WERI-Rb-1 (cell line): ENCODE measurements at regions not wholly inside any gene's neighbourhood (a gene's known extent, or its start where the extent isn't known, plus 50 kb on each side); places are given as distances from the start of the nearest gene placed in this dataset.

Experiments
- DNase-seq: peaks from one replicate; pipeline ENCODE4 v3.0.0-alpha.2; 2020
- H3K27ac ChIP-seq: fragments of 250-450 bp; sonication (Bioruptor Pico); 2 replicates; pipeline ENCODE4 v1.5.1; 2020; ENCODE audit warnings: mild to moderate bottlenecking, moderate library complexity
- H3K27me3 ChIP-seq: fragments of 250-450 bp; sonication (Bioruptor Pico); 2 replicates; pipeline ENCODE4 v1.5.1; 2021; ENCODE audit warnings: mild to moderate bottlenecking, low read depth, moderate library complexity; ENCODE audit not compliant: insufficient read depth, severe bottlenecking
- H3K36me3 ChIP-seq: fragments of 250-450 bp; sonication (Bioruptor Pico); 2 replicates; pipeline ENCODE4 v1.5.1; 2020; ENCODE audit warnings: mild to moderate bottlenecking, moderate library complexity
- H3K4me3 ChIP-seq: 2 replicates; pipeline ENCODE4 v1.5.1; 2011; ENCODE audit warnings: low read depth, mild to moderate bottlenecking, control low read depth, low read length
- H3K9me3 ChIP-seq: fragments of 250-450 bp; sonication (Bioruptor Pico); 2 replicates; pipeline ENCODE4 v1.5.1; 2021; ENCODE audit warnings: mild to moderate bottlenecking, moderate library complexity; ENCODE audit not compliant: severe bottlenecking
- CTCF ChIP-seq: IDR thresholded peaks from 2 replicates; pipeline ENCODE4 v1.5.1; 2011; ENCODE audit warnings: low read depth, mild to moderate bottlenecking, control low read depth, inconsistent platforms, low read length

- DNase-seq = no peak
- Histone ChIP-seq H3K36me3 (no peaks in the 10 kb centered on the region), H3K4me3 (no peak overlapping the region), H3K27me3 (no peaks in the 10 kb centered on the region), H3K9me3 (no peaks in the 10 kb centered on the region), H3K27ac (no peak overlapping the region)
- TF ChIP-seq CTCF = no peak
Observed at GRCh38 chr2:142599504-142599903, 278.0 kb upstream of the KYNU start.

GRCh38 chr2:142598846-142599245 lies 278.6 kb upstream of the KYNU start:
- no peaks in the 10 kb centered on the region for H3K9me3 ChIP-seq
- no peak for TF ChIP-seq CTCF
- no peak overlapping the region for H3K4me3 ChIP-seq
- no peak overlapping the region for H3K27ac ChIP-seq
- DNase-seq = no peak
- H3K36me3 ChIP-seq = no peaks in the 10 kb centered on the region
- no peaks in the 10 kb centered on the region for H3K27me3 ChIP-seq

GRCh38 chr2:142596334-142597088 lies 281.0 kb upstream of the KYNU start:
- Histone ChIP-seq H3K27me3 (no peaks in the 10 kb centered on the region), H3K27ac (no peak overlapping the region), H3K36me3 (no peaks in the 10 kb centered on the region), H3K4me3 (no peak overlapping the region), H3K9me3 (no peaks in the 10 kb centered on the region)
- no peak for DNase-seq
- TF ChIP-seq CTCF = no peak

GRCh38 chr2:142594935-142595334 lies 282.5 kb upstream of the KYNU start:
- DNase-seq = no peak
- TF ChIP-seq CTCF = no peak
- no peak overlapping the region for H3K27ac ChIP-seq
- H3K4me3 ChIP-seq = no peak overlapping the region
- no peaks in the 10 kb centered on the region for H3K36me3 ChIP-seq
- H3K9me3 ChIP-seq = no peaks in the 10 kb centered on the region
- no peaks in the 10 kb centered on the region for H3K27me3 ChIP-seq

- no peak for TF ChIP-seq CTCF
- H3K36me3 ChIP-seq = no peaks in the 10 kb centered on the region
- no peaks in the 10 kb centered on the region for H3K27me3 ChIP-seq
- no peaks in the 10 kb centered on the region for H3K9me3 ChIP-seq
- H3K27ac ChIP-seq = no peak overlapping the region
- DNase-seq = no peak
- H3K4me3 ChIP-seq = no peak overlapping the region
Observed at GRCh38 chr2:142592171-142592570, 285.3 kb upstream of the KYNU start.

- no peak for TF ChIP-seq CTCF
- Histone ChIP-seq H3K27me3 (no peaks in the 10 kb centered on the region), H3K36me3 (no peaks in the 10 kb centered on the region), H3K27ac (no peak overlapping the region), H3K9me3 (no peaks in the 10 kb centered on the region), H3K4me3 (no peak overlapping the region)
- DNase-seq = no peak
Observed at GRCh38 chr2:142591420-142591819, 286.0 kb upstream of the KYNU start.
